SK-N-DZ (cell line): ENCODE measurements at regions not wholly inside any gene's neighbourhood (a gene's known extent, or its start where the extent isn't known, plus 50 kb on each side); places are given as distances from the start of the nearest gene placed in this dataset.

Experiments
- DNase-seq: peaks from one replicate; pipeline ENCODE4 v3.0.0-alpha.2; 2015; ENCODE audit warnings: low spot score

DNA sequence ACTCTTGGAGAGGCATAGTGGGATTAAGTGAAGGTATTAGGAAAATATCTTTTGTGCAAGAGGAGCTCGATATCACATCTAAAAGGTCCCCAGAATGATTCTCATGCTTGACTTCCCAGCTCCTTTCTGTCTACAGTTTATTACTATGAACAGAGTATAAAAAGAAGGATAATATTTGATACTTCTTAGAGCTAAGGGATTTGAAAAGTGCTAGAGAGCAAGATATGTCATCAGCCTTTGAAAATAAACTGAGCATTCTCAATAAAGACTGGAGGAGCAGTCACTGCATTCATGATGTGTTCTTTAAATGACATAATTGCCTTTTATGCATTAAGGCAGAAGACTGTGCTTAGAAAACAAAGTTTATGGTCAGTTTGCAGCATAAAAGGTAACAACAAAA, 543.2 kb upstream of the NRXN1 start:
- DNase-seq = no peak

DNA sequence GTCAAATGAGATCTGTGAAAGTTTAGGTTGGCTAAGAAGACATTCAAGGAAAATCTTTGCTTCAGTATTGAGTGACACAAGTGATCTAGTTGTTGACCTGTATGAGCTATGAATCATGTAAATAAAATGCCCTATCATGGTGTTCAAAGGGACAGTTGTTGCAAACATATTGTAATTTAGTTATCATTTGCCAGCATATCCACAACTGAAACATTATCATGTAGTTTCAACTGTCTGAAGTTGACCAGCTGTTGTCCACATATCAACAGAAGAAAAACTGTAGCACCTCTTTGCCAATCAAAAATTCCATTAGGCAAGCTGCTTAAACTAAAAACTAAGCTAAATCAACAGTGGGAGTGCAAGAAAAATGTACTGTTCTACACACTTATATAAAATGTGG, 527.1 kb upstream of the NRXN1 start:
- no peak for DNase-seq

DNA sequence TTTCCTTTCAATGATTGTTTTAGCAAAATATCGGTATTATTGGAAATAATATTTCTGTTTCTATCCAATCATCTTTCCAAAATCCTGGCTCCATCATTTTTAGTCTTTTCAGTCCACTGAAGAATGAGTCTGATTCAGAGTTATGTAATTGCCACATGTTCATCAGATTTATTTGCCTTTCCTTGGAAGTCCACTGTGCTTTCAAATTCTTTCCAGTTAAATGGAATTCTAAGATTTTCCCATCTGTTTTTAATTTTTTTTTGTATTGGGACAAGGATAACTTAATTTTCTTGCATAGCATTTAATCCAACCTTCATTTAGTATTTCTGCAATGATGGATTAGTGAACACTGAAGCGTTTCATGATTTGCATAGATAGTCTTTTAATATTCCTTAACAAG, 521.5 kb upstream of the NRXN1 start:
- no peak for DNase-seq

DNA sequence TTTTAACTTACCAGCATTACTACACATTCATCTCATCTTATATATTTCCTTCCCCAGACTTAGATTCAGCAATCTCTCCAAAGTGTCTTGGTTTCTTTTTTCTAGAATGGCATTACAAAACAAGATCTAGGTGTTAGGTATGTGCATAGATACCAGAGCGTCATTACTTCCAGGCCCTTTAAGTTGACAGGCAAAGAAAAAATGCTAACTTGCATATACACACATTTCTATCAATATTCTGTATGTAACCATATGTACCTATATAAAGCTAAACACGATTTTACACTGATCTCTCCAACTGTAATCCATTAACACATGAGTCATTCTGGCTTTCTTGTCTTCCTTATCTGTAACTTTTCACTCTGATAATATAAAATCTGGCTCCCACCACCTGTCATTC, 503.8 kb upstream of the NRXN1 start:
- DNase-seq = no peak

DNA sequence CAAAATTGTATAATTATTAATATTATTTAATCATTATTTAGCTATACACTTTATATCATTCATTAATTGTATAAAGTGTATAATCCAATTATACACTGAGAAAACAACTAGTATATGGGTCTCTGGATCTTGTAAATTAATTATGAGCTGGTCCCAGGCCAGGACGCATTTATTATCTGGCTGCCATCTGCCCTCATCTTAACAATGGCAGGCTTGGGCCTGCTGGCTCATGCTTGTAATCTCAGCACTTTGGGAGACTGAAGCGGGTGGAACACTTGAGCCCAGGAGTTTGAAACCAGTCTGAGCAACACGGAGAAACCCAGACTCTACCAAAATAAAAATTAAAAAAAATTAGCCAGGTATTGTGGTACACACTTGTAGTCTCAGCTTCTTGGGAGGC, 502.2 kb upstream of the NRXN1 start:
- DNase-seq = no peak

DNA sequence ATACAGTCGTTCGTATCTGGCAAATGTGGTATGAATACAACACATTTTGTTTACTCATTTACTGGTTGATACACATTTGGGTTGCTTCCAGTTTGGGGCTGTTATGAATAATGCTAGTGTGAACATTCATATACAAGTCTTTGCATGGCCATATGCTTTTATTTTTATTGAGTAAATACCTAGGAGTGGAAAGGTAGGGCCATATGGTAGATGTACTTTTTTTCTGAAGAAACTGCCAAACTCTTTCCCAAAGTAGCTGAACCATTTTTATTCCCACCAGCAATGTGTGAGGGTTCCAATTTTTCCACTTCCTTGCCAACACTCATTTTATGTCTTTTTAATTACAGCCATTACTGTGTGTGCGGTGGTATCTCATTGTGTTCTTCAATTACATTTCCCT, 496.2 kb upstream of the NRXN1 start:
- DNase-seq = no peak

DNA sequence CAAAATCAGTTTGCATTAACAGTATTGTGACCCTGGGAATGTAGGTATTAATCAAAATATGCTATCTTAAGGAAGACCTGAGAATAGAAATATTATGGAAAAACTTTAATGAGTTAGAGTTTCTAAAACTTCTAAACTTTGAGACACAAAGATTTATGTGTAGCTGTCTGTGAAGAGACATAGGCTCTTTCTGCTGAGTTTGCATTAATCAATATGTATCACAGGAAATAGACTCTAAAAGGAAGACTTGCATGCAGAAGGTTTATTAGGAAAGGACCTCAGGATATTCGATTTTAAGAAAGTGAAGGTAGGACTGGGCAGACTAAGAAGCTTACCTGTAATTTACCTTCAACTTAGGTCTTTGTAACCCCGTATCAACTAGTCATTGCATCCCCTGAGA, 494.8 kb upstream of the NRXN1 start:
- no peak for DNase-seq

DNA sequence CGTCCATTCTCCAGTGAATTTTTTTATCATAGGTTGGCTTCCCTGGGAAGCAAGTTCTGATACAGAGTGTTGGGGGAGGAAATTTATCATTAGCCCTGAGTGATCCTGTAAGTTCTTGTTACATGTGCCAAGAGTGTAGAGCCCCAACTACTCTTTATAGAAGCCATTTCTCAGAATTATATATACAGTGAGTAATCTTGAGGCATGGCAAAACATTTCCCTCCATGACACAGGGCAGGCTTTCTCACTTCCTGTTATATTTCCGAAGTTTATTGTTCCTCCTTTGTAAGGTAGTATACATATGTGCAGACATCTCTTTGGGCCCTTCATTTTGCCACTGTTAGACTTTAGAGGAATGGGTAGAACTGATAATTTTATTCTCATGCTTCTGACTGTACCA, 484.7 kb upstream of the NRXN1 start:
- no peak for DNase-seq

DNA sequence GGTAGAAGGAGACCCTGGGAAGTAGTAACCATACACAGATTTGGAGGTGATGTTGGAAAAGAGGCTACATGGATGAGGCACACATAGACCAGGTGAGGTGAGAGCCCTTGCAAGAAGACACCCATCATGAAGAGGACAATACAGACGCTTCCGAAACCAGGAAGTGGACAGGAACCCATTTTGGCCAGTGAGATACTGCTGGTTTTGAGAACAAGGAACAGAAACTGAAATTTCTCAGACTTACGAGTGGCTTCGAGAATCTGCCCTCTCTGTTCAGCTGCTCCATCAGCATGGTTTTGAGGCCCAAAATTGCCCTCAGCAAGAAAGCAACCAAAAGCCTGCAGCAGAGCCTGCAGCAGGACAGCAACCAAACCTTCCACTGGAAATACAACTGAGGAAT, 479.1 kb upstream of the NRXN1 start:
- no peak for DNase-seq

DNA sequence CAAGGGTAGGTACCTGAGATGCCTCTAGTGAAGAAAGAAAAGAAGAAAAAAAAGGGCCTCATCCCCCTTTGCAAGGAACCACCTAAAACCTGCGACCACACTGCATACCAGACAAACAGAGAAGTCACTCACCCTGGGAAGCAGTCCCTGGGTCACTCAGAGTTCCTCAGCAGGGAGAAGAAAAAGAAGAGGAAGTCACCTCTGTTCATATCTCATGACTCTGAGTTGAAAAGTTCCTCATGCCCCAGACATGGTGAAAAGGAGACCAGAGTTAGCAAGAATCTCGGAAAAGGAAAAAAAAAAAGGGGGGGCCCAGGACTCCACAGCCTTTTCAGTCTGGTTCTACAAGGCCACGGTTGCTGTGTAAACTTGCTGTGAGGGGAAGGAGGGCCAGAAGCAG, 478.4 kb upstream of the NRXN1 start:
- no peak for DNase-seq

DNA sequence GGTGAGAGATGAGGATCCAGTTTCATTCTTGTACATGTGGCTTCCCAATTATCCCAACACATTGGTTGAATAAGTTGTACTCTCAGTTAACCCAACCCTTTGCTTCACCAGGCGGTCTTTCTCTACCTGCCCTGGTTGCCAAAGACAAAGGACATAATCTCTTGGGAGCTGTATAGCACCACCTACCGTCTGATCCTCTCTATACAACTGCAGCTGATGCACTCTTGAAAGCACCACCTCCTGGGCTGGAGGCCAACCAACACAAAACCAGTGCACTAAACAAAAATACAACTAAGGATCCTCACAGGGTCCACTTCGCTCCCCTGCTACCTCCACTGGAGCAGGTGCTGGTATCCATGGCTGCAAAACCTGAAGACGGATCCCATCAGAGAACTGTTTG, 473.6 kb upstream of the NRXN1 start:
- no peak for DNase-seq

DNA sequence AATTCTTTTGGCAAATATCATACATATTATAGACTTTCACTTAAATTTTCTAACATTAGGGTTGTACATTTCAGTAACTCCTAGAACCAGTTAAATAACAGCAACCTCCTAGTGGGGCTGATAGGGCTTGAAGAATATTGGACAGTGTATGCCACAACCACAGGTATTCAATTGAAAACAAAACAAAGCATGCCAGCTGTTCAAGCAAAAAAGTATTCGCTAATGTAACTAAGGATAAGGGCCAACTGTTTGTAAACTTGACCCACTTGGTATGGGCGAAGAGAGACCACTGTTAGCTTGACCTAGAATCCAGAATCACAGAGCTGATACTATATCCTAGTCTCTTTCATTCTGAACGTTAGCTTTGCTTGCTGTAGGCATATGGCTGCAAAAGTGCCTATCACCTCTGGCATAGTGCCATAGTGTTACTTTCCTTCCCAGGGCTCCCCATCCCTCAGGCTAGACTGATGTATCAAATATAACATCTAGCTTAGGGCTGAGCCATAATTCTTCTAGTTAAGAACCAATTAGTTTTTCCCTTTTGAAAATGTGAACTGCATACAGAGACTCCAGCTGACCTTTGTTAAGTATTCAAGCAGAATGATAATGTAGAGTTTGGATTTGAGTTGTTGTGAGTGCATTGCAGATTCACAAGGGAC, 458.8 kb upstream of the NRXN1 start:
- DNase-seq = no peak

DNA sequence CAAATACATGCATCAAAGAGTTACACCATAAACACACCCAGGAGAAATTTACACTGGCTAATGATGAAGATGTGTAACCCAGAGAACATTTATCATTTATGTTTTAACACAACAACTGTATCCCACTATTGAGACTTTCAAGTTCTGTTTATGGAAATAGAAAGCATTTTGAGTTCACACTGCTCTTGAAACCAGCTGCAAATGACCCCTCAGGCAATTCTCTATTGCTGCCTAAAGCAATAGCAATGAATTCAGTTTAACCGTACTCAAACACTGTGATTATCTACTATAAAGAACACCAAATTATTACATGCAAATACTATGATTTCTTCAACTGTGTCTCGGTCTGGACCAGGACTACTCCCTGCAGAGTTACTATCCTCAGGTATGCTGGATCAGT, 452.7 kb upstream of the NRXN1 start:
- DNase-seq = no peak

DNA sequence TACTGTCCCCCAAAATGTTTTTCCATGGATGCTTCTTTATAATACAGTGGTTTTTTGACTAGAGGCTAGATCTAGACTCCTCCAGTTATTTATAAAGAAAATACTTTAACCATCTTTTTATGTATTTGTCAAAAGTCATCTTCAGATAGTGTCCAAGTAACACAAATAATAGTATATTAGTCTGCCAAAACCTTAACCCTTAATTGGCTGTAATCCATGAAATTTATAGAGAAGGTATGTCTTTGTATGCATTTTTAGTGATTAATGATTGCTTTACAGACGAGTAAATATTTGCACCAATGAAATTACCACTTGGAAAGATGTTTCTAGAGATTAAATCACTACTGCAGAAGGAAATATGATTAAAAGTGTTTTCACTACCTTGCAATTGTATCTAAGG, 451.8 kb upstream of the NRXN1 start:
- DNase-seq = no peak

DNA sequence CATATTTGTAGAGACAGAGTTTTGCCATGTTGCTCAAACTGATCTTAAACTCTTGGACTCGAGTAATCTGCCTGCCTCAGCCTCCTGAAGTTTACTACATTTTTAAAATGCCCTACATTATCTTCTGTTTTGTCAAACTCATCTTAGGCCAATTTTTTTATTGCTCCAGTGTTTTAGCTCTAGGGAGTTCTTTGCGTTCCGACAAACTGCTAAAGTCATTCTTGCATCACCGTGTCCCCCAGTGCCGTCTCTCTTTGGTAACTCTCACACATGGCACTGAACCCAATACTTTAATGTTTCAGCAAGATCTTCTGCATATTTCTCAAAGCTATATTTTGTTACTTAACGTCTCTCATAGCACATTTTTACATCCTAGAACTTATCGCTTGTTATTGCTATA, 440.9 kb upstream of the NRXN1 start:
- DNase-seq = no peak

DNA sequence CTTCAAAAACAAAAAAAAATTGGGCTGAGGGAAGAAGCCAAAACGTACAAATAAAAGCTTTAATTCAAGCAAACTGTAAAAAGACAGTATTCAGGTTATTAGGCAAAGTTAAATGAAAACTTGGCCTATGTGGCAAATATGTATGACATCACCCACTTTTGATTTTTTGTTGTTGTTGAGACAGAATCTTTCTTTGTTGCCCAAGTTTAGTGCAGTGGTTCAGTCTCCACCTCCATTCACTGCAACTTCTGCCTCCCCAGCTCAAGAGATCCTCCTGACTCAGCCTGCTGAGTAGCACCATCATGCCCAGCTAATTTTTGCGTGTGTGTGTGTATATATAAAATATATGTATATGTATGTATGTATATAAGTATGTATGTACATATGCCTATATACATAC, 440.4 kb upstream of the NRXN1 start:
- no peak for DNase-seq

DNA sequence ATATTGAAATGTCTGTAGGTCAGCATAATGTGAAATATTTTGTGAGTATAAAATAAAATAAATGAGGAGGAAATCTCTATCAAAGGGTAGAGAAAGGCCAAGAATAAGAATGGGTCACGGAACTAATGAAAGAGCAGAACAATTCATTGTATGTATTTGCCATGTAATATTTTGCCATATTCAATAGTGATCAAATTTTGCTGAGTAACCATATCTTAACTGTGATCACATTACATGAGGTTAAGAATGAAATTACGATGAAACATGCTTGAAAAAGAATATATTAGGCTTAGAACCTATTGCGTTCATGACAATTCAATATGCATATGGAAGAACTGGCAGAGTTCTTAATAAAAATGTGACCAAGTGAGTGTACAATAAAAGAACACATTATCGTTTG, 437.2 kb upstream of the NRXN1 start:
- no peak for DNase-seq

DNA sequence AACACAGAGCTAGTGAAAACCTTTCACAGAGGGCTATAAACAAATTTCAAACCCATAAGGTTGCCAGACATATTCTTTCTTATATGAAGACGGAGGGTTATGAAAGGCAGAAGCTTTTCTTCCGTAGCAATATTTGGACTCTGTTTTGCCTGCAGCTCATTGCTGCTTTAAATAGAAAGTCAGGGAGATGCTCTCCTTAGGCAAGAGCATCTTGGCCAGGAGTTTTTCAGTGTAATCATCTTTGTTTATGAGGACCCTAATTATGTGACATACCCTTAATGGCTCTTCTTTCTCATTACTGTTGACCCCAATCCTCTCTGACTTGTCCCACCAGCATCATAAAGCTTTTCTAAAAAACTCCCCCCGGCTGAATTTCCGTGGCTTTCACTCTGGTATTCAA, 433.4 kb upstream of the NRXN1 start:
- DNase-seq = no peak

DNA sequence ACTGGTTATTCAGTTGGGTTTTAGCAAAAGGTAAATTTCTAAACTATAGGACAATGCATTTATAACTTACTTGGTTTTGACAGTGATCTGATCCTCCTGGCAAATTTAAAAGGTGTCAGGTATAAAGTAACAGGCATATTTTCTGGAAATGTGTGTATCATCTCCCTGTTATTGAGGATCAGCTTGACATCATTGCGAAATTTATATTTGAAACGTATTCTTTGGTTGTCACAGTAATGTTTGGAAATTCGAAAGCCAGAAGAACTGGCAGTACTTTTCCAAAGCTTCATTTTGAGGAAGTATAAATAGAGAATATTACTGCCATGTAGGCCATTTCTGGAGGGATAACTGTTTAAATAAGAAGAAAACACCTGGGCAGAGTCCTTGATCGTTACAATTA, 422.2 kb upstream of the NRXN1 start:
- DNase-seq = no peak

DNA sequence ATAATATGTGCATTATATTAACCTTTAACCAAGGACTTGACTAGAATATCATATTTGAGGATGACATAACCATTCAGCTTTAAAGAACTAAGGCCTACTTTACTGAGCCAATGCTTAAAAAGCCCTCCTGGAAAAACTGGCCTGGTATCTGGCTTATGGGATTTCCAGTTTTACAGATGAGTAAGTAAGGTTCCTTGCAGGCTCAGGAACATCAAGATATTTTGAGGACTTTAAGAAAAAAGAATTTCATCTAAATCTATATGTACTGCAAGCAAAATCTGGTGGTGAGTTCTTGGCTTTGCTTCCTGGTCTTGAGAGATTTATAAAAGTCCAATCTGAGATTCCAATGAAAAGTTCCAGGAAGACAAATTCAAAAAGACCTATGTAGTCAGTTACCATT, 417.0 kb upstream of the NRXN1 start:
- no peak for DNase-seq

DNA sequence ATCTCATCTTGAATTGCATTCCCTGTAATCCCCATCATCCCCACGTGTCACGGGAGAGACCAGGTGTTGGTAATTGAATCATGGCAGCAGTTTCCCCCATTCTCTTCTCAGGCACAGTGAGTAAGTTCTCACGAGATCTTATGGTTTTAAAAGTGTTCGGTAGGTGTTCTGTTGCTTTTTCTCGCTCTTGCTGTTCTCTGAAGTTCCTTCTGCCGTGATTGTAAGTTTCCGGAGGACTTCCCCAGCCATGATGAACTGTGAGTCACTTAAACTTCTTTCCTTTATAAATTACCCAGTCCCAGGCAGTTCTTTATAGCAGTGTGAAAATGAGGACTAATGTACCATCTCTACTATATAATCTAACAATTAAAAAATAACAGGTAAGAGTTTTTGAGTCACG, 409.9 kb upstream of the NRXN1 start:
- DNase-seq = no peak

DNA sequence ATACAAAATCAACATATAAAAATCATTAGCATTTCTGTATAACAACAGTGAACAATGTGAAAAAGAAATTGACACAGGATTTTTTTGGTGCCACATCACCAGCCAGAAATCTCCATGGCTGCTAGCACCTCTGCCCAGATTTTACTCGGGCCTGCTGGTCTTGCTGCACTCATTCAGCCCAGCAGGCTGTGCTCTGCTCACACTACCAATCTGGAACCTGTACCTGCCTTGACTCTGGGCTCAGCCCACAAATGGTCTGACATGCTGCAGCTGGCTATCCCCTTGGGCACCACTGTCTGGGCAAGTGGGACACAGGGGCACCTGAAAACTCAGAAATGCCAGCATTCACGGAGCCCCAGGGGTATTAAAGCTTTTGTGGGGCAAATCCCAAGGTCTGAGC, 392.5 kb upstream of the NRXN1 start:
- no peak for DNase-seq

DNA sequence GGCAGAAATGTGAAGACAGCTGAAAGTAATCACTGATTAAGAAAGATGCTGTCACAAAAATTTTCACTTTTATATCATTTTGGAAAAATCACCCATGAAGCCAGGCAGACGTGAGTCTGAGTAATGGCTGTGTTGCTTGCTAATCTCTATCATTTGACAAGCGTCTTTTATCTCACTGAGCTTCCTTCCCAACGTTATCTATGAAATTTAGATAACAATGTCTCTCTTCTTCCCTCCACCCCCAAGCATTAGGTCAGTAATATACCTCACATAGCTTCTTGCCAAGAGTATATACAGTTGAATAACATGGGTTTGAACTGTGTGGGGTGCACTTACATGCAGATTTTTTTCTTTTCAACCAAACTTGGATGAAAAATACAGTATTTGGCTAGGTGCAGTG, 388.6 kb upstream of the NRXN1 start:
- DNase-seq = no peak

DNA sequence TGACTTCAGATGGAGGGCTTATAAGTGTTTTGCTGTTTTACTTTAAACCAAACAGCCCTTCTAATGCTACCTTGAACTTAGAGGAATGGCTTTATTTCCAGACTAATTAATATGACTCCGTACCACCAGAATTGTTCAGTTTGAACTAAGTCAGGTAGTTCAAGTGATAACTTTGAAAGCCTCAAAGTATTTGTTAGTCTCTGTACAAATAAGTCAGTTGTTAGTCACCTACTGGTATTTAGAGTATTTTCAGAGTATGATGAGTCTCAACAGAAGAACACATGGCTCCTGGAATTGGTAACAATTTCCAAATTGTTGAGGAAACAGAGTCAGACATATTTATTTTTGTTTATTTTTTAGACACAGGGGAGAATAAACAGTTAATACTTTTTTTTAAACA, 381.8 kb upstream of the NRXN1 start:
- DNase-seq = no peak

DNA sequence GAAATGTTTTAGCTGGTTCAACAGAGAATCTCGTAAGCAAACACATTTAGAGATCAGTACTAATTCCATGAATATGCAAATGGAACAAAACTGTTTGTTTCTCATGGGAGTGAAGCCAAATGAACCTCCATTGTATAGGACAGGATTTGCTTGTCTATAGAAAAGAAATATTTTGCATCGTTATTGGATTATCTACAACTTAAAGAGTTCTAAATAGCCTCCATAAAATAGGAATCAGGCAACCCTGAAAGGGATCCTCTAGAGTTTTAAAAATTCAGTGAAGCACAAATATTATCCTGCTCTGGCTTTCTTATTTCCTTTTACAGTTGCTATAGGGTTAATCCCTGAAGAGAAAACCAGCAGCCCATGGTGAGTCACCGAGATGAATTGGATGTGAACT, 378.4 kb upstream of the NRXN1 start:
- no peak for DNase-seq
